PC-3 (cell line): ENCODE measurements at regions not wholly inside any gene's neighbourhood (a gene's known extent, or its start where the extent isn't known, plus 50 kb on each side); places are given as distances from the start of the nearest gene placed in this dataset.

Experiments
- ATAC-seq: fragments of 200-7000 bp; cut with Tn5 transposase; 2 replicates; pipeline ENCODE4 v1.9.1; 2020; ENCODE audit warnings: mild to moderate bottlenecking, moderate library complexity
- BruUV-seq: library from RNA; stranded (reverse); fragments of 400-500 nt; replicated peaks from 2 replicates; lab custom pipeline; 2021; lab: Mats Ljungman, UMichigan
- CTCF ChIA-PET: fragments of 300-600 bp; sonication (Branson Sonifier 250); formaldehyde crosslinking; loops from one replicate; lab custom pipeline; 2022; ENCODE audit warnings: antibody characterized with exemption; lab: Charles Lee
- POLR2A ChIA-PET: fragments of 300-600 bp; sonication (Branson Sonifier 250); formaldehyde crosslinking; loops from one replicate; lab custom pipeline; 2022; ENCODE audit warnings: antibody characterized with exemption; ENCODE audit not compliant: unreplicated experiment; lab: Charles Lee
- DNase-seq: peaks from one replicate; pipeline ENCODE4 v3.0.0-alpha.2; 2015
- H2AFZ ChIP-seq: fragments of 300-600 bp; sonication (generic); 2 replicates; pipeline ENCODE4 v1.6.0; 2016; ENCODE audit warnings: antibody characterized with exemption, low read length
- H3F3A ChIP-seq: fragments of 300-600 bp; sonication (generic); one replicate; pipeline ENCODE4 v1.6.0; 2017; ENCODE audit warnings: antibody characterized with exemption, low read length, control low read depth, mild to moderate bottlenecking; ENCODE audit not compliant: unreplicated experiment
- H3K27ac ChIP-seq: fragments of 300-600 bp; sonication (generic); 2 replicates; pipeline ENCODE4 v1.5.1; 2016; ENCODE audit warnings: mild to moderate bottlenecking, low read length
- H3K27me3 ChIP-seq: fragments of 300-600 bp; sonication (generic); 2 replicates; pipeline ENCODE4 v1.6.1; 2016; ENCODE audit warnings: low read length, mixed read lengths
- H3K36me3 ChIP-seq: fragments of 300-600 bp; sonication (generic); 2 replicates; pipeline ENCODE4 v1.6.1; 2016; ENCODE audit warnings: low read depth, mixed run types, low read length, mixed read lengths
- H3K4me1 ChIP-seq: fragments of 300-600 bp; sonication (generic); 2 replicates; pipeline ENCODE4 v1.5.1; 2016; ENCODE audit warnings: low read length; ENCODE audit not compliant: insufficient read depth
- H3K4me2 ChIP-seq: fragments of 300-600 bp; sonication (generic); 2 replicates; pipeline ENCODE4 v1.6.0; 2016; ENCODE audit warnings: low read length
- H3K4me3 ChIP-seq: fragments of 300-600 bp; sonication (generic); 2 replicates; pipeline ENCODE4 v1.5.1; 2016; ENCODE audit warnings: mild to moderate bottlenecking, low read length, mixed read lengths
- H3K79me2 ChIP-seq: fragments of 300-600 bp; sonication (generic); 2 replicates; pipeline ENCODE4 v1.6.1; 2017; ENCODE audit warnings: low read length, mixed read lengths
- H3K9ac ChIP-seq: fragments of 300-600 bp; sonication (generic); 2 replicates; pipeline ENCODE4 v1.6.0; 2016; ENCODE audit warnings: mild to moderate bottlenecking, low read length
- H3K9me2 ChIP-seq: fragments of 300-600 bp; sonication (generic); replicated peaks from 2 replicates; pipeline ENCODE4 v1.6.1; 2016; ENCODE audit warnings: mixed run types, low read length, mixed read lengths
- H3K9me3 ChIP-seq: fragments of 300-600 bp; sonication (generic); 2 replicates; pipeline ENCODE4 v1.6.1; 2016; ENCODE audit warnings: low read length, mixed read lengths
- H4K20me1 ChIP-seq: fragments of 300-600 bp; sonication (generic); 2 replicates; pipeline ENCODE4 v1.6.1; 2016; ENCODE audit warnings: low read length, mixed read lengths
- EZH2 ChIP-seq: fragments of 300-600 bp; sonication (generic); IDR thresholded peaks from one replicate; pipeline ENCODE4 v1.6.1; 2017; ENCODE audit warnings: antibody characterized with exemption, mild to moderate bottlenecking, low read length; ENCODE audit not compliant: unreplicated experiment
- EZH2phosphoT487 ChIP-seq: fragments of 300-600 bp; sonication (generic); IDR thresholded peaks from 2 replicates; pipeline ENCODE4 v1.6.1; 2018; ENCODE audit warnings: mild to moderate bottlenecking, antibody characterized with exemption, low read length, borderline replicate concordance
- intact Hi-C: fragments of 100-400 bp; cut with micrococcal nuclease; formaldehyde crosslinking; loops from 2 replicates; pipeline ENCODE4 v1.9.0; 2023
- TF ChIP-seq, protein P1 (sequence below): fragments of 300-600 bp; sonication (generic); conservative IDR thresholded peaks from 2 replicates; pipeline ENCODE4 v1.5.1; 2017; ENCODE audit warnings: antibody characterized with exemption, low read depth, mild to moderate bottlenecking, low read length

- Histone ChIP-seq H4K20me1 (no peaks in the 10 kb centered on the region), H3K9me3 (no peaks in the 10 kb centered on the region), H3K79me2 (no peaks in the 10 kb centered on the region), H3K27me3 (no peaks in the 10 kb centered on the region), H3K9ac (no peak overlapping the region), H2AFZ (no peak overlapping the region), H3F3A (no peaks in the 10 kb centered on the region), H3K4me2 (no peak overlapping the region), H3K27ac (no peak overlapping the region), H3K36me3 (no peaks in the 10 kb centered on the region), H3K4me3 (no peak overlapping the region), H3K9me2 (no peaks in the 10 kb centered on the region), H3K4me1 (no peaks in the 10 kb centered on the region)
- BruUV-seq, result no TSS peak
- TF ChIP-seq EZH2, result no peak
- TF ChIP-seq EZH2phosphoT487, result no peak
- TF ChIP-seq, protein P1, sequence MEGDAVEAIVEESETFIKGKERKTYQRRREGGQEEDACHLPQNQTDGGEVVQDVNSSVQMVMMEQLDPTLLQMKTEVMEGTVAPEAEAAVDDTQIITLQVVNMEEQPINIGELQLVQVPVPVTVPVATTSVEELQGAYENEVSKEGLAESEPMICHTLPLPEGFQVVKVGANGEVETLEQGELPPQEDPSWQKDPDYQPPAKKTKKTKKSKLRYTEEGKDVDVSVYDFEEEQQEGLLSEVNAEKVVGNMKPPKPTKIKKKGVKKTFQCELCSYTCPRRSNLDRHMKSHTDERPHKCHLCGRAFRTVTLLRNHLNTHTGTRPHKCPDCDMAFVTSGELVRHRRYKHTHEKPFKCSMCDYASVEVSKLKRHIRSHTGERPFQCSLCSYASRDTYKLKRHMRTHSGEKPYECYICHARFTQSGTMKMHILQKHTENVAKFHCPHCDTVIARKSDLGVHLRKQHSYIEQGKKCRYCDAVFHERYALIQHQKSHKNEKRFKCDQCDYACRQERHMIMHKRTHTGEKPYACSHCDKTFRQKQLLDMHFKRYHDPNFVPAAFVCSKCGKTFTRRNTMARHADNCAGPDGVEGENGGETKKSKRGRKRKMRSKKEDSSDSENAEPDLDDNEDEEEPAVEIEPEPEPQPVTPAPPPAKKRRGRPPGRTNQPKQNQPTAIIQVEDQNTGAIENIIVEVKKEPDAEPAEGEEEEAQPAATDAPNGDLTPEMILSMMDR, result no peak
- POLR2A ChIA-PET, result no interaction called here
- intact Hi-C loops, result no loop called here
- CTCF ChIA-PET, result no interaction called here
- ATAC-seq, result no peak
- DNase-seq, result no peak
These were observed 120.8 kb upstream of the SLC5A12 start for GRCh38 chr11:26842478-26843282.

GRCh38 chr11:26843539-26843938 lies 121.7 kb upstream of the SLC5A12 start:
- no peaks in the 10 kb centered on the region for H3K27me3 ChIP-seq
- H3K4me1 ChIP-seq, result no peaks in the 10 kb centered on the region
- no peak overlapping the region for H2AFZ ChIP-seq
- H3K4me2 ChIP-seq, result no peak overlapping the region
- no peak overlapping the region for H3K9ac ChIP-seq
- H3K27ac ChIP-seq, result no peak overlapping the region
- H3K79me2 ChIP-seq, result no peaks in the 10 kb centered on the region
- CTCF ChIA-PET, result no interaction called here
- TF ChIP-seq EZH2phosphoT487, result no peak
- no peak for TF ChIP-seq EZH2
- TF ChIP-seq, protein P1, result no peak
- no TSS peak for BruUV-seq
- no peaks in the 10 kb centered on the region for H3K9me2 ChIP-seq
- H3K36me3 ChIP-seq, result no peaks in the 10 kb centered on the region
- ATAC-seq (no peak), DNase-seq (no peak)
- intact Hi-C loops, result no loop called here
- POLR2A ChIA-PET, result no interaction called here
- H4K20me1 ChIP-seq, result no peaks in the 10 kb centered on the region
- no peaks in the 10 kb centered on the region for H3K9me3 ChIP-seq
- H3F3A ChIP-seq, result no peaks in the 10 kb centered on the region
- H3K4me3 ChIP-seq, result no peak overlapping the region

GRCh38 chr11:26844963-26845362 lies 123.1 kb upstream of the SLC5A12 start:
- no TSS peak for BruUV-seq
- Histone ChIP-seq H3K4me3 (no peak overlapping the region), H3K9me2 (no peaks in the 10 kb centered on the region), H3K4me2 (no peak overlapping the region), H3F3A (no peaks in the 10 kb centered on the region), H3K9ac (no peak overlapping the region), H3K36me3 (no peaks in the 10 kb centered on the region), H3K27ac (no peak overlapping the region), H3K79me2 (no peaks in the 10 kb centered on the region), H3K9me3 (no peaks in the 10 kb centered on the region), H3K27me3 (no peaks in the 10 kb centered on the region), H4K20me1 (no peaks in the 10 kb centered on the region), H3K4me1 (no peaks in the 10 kb centered on the region), H2AFZ (no peak overlapping the region)
- no peak for TF ChIP-seq EZH2phosphoT487
- TF ChIP-seq EZH2, result no peak
- TF ChIP-seq, protein P1, result no peak
- no peak for ATAC-seq
- intact Hi-C loops, result no loop called here
- ChIA-PET CTCF (no interaction called here), POLR2A (no interaction called here)
- no peak for DNase-seq
